Neural crest cell (in vitro differentiated cells): ENCODE measurements at regions not wholly inside any gene's neighbourhood (a gene's known extent, or its start where the extent isn't known, plus 50 kb on each side); places are given as distances from the start of the nearest gene placed in this dataset.

Experiments
- DNase-seq: peaks from one replicate; pipeline ENCODE4 v3.0.0; 2021; ENCODE audit warnings: low read depth, mixed read lengths, low spot score
- H3K27ac Mint-ChIP-seq: one replicate; pipeline ENCODE4 v1.8.0; 2021; ENCODE audit warnings: mild to moderate bottlenecking, mixed read lengths; ENCODE audit not compliant: unreplicated experiment
- H3K27me3 Mint-ChIP-seq: 2 replicates; pipeline ENCODE4 v1.8.0; 2021; ENCODE audit warnings: low read depth, mild to moderate bottlenecking, mixed read lengths
- H3K36me3 Mint-ChIP-seq: 2 replicates; pipeline ENCODE4 v1.8.0; 2021; ENCODE audit warnings: low read depth, mild to moderate bottlenecking, mixed read lengths
- H3K4me1 Mint-ChIP-seq: 2 replicates; pipeline ENCODE4 v1.8.0; 2021; ENCODE audit warnings: mixed read lengths
- H3K4me3 Mint-ChIP-seq: one replicate; pipeline ENCODE4 v1.8.0; 2021; ENCODE audit warnings: mild to moderate bottlenecking, mixed read lengths
- H3K9me3 Mint-ChIP-seq: 2 replicates; pipeline ENCODE4 v1.8.0; 2021; ENCODE audit warnings: mixed read lengths
- TF ChIP-seq, protein P1 (sequence below): fragments of 200-600 bp; sonication (generic); conservative IDR thresholded peaks from 2 replicates; pipeline ENCODE4 v1.5.0; 2021; ENCODE audit warnings: antibody characterized with exemption, mild to moderate bottlenecking

DNA sequence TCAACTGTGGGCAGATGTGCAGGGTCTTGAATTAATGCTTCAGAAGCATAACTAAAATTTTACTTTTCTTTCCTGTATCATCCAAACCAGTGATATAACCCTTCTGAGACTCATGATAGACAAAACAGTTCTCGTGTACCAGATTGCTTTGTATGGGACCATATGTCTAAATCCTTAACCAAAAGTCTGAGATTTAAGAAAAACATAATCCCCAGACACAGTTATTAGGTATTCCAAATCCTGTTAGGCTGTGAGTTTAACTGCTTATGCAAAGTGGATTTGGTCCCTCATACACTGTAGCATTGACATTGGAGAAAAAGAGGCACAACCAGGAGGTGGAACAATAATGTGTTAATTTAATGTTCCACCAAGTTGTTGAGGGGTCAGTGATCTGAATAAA is 235.0 kb downstream of the PMAIP1 start:
- Mint-ChIP-seq H3K4me3 (no peak overlapping the region), H3K27ac (no peak overlapping the region), H3K4me1 (no peaks in the 10 kb centered on the region), H3K9me3 (peaks cover 3% of the 10 kb centered on the region), H3K36me3 (no peaks in the 10 kb centered on the region), H3K27me3 (no peaks in the 10 kb centered on the region)
- no peak for DNase-seq
- TF ChIP-seq, protein P1, sequence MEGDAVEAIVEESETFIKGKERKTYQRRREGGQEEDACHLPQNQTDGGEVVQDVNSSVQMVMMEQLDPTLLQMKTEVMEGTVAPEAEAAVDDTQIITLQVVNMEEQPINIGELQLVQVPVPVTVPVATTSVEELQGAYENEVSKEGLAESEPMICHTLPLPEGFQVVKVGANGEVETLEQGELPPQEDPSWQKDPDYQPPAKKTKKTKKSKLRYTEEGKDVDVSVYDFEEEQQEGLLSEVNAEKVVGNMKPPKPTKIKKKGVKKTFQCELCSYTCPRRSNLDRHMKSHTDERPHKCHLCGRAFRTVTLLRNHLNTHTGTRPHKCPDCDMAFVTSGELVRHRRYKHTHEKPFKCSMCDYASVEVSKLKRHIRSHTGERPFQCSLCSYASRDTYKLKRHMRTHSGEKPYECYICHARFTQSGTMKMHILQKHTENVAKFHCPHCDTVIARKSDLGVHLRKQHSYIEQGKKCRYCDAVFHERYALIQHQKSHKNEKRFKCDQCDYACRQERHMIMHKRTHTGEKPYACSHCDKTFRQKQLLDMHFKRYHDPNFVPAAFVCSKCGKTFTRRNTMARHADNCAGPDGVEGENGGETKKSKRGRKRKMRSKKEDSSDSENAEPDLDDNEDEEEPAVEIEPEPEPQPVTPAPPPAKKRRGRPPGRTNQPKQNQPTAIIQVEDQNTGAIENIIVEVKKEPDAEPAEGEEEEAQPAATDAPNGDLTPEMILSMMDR = no peak

DNA sequence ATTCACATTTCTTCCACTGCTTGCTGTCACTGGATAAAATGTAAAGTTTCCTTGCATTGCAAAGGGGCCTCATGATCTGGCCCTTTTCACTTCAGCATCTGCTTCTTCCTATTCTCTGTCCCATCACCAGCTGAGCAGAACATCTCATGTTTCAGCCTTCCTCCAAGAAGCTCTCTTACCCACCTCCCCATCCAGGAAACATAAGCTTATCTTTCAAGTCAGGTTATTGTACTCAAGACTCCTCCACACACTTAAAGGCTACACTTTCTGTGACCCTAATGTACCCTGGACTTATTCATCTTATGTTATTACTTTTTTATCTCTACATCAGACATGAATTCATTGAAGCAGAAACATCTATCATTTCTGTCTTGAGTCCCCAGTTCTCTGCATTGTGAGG is 230.5 kb downstream of the PMAIP1 start:
- TF ChIP-seq, protein P1 = no peak
- no peaks in the 10 kb centered on the region for H3K4me1 Mint-ChIP-seq
- no peak overlapping the region for H3K27ac Mint-ChIP-seq
- H3K36me3 Mint-ChIP-seq = no peaks in the 10 kb centered on the region
- no peak for DNase-seq
- no peaks in the 10 kb centered on the region for H3K27me3 Mint-ChIP-seq
- H3K9me3 Mint-ChIP-seq = peaks cover 2% of the 10 kb centered on the region
- H3K4me3 Mint-ChIP-seq = no peak overlapping the region

DNA sequence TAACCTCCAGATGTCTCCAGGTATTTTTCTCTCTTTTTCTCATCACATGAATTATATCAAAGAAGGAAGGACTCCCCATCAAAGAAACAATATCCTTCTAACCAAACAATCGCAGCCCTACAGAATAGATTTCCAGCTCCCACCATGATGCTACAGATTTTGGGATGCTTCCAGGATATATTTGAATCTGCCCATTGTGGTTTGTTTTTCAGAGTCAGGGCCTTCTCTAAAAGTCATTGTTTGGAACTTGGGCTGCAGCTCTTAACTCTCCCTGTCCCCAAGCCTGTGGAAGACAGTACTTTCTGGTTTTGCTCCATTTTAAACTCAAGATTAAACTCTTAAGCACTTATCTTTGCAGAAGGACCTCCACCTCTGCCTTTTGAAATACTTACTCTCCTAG is 223.2 kb downstream of the PMAIP1 start:
- TF ChIP-seq, protein P1 = no peak
- no peaks in the 10 kb centered on the region for H3K36me3 Mint-ChIP-seq
- H3K9me3 Mint-ChIP-seq = peaks cover 5% of the 10 kb centered on the region
- H3K4me3 Mint-ChIP-seq = no peak overlapping the region
- no peaks in the 10 kb centered on the region for H3K4me1 Mint-ChIP-seq
- no peak for DNase-seq
- no peaks in the 10 kb centered on the region for H3K27me3 Mint-ChIP-seq
- H3K27ac Mint-ChIP-seq = no peak overlapping the region

DNA sequence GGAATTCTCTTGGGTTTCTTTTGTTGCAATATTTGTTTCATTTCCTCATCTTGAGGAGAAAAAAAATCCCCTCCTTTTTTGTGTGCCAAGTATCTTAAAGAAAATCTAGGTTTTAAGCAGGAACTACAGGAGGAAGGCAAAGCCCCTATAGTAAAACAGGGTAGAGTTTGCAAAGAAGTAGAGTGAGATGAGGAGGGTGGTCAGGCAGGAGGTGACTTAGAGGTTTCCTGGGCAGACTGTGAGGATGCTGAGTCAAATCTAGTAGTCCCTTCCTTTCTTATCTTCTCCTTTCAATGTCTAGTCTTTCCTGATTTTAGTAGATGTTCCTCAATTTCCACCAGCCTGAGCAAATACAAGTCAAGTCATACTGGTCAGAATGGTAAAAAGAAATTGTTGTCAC is 222.5 kb downstream of the PMAIP1 start:
- Mint-ChIP-seq H3K27me3 (no peaks in the 10 kb centered on the region), H3K4me3 (no peak overlapping the region), H3K36me3 (no peaks in the 10 kb centered on the region), H3K4me1 (no peaks in the 10 kb centered on the region), H3K27ac (no peak overlapping the region), H3K9me3 (peaks cover 6% of the 10 kb centered on the region)
- TF ChIP-seq, protein P1 = no peak
- no peak for DNase-seq

DNA sequence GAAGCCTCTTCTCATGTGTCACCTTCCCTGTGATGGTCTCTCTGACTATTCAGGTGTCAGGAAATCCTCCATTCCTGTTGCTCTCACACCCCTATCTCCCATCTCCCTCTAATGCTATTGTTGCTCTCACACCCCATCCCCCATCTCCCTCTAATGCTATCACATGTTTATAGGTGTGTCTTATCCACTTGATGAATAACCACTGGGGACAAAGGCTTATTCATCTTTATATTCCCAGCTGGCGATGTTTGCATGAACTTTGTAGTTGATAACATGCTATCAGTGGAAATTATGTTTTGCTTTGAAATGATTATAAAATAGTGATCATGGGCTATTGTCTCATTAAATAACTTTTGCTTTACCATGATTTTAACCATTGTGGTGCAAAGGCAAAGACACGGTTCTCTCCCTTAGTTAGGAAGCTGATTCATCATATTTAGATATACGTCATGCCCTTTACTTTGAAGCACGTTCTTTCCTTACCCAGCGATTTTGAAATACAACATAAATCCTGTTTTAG is 220.5 kb downstream of the PMAIP1 start:
- TF ChIP-seq, protein P1 = no peak
- Mint-ChIP-seq H3K4me3 (no peak overlapping the region), H3K27me3 (no peaks in the 10 kb centered on the region), H3K36me3 (no peaks in the 10 kb centered on the region), H3K9me3 (peaks cover 11% of the 10 kb centered on the region), H3K27ac (no peak overlapping the region), H3K4me1 (no peaks in the 10 kb centered on the region)
- DNase-seq = no peak

DNA sequence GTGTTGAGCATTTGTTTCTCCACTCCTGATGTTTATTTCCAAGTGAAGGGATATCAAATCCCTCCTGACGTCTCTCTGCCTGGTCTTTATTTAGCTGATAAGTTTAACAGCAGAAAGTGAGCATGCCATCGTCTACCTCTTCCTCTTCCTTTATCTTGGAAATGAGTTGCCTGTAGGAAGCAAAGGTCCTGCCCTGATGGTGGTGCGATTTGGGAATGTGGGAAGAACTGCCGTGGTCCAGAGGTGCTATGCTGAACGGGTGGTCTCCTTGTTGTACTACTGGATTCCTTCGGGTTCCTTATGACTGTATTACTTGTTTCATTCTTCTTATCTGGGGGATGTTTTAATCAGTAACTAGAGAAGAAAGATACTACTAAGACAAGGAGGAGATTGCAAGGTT is 217.5 kb downstream of the PMAIP1 start:
- TF ChIP-seq, protein P1 = no peak
- Mint-ChIP-seq H3K27me3 (no peaks in the 10 kb centered on the region), H3K4me3 (no peak overlapping the region), H3K27ac (no peak overlapping the region), H3K4me1 (no peaks in the 10 kb centered on the region), H3K9me3 (peaks cover 11% of the 10 kb centered on the region), H3K36me3 (no peaks in the 10 kb centered on the region)
- no peak for DNase-seq
